ENCODE measurements at regions not wholly inside any gene's neighbourhood (a gene's known extent, or its start where the extent isn't known, plus 50 kb on each side); places are given as distances from the start of the nearest gene placed in this dataset.

- Mint-ChIP-seq H3K9me3 (peaks cover 8% of the 10 kb centered on the region), H3K4me3 (no peak overlapping the region), H3K27me3 (ENCODE audit: low read depth) (no peaks in the 10 kb centered on the region), H3K4me1 (ENCODE audit: low read depth) (no peaks in the 10 kb centered on the region), H3K36me3 (ENCODE audit: insufficient read depth) (no peaks in the 10 kb centered on the region)
- ATAC-seq (no peak), DNase-seq (no peak)
These were observed 292.0 kb upstream of the ZNF608 start for GRCh38 chr5:125038477-125038876.

GRCh38 chr5:125041798-125042197 is 295.4 kb upstream of the ZNF608 start:
- no peaks in the 10 kb centered on the region for H3K36me3 Mint-ChIP-seq (ENCODE audit: insufficient read depth)
- H3K4me3 Mint-ChIP-seq = no peak overlapping the region
- no peaks in the 10 kb centered on the region for H3K4me1 Mint-ChIP-seq (ENCODE audit: low read depth)
- no peak for ATAC-seq
- DNase-seq = no peak
- H3K27me3 Mint-ChIP-seq (ENCODE audit: low read depth) = no peaks in the 10 kb centered on the region
- peaks cover 8% of the 10 kb centered on the region for H3K9me3 Mint-ChIP-seq

- no peaks in the 10 kb centered on the region for H3K4me1 Mint-ChIP-seq (ENCODE audit: low read depth)
- no peak overlapping the region for H3K4me3 Mint-ChIP-seq
- ATAC-seq = no peak
- H3K36me3 Mint-ChIP-seq (ENCODE audit: insufficient read depth) = no peaks in the 10 kb centered on the region
- H3K9me3 Mint-ChIP-seq = peaks cover 8% of the 10 kb centered on the region
- no peak for DNase-seq
- no peaks in the 10 kb centered on the region for H3K27me3 Mint-ChIP-seq (ENCODE audit: low read depth)
These were observed 295.9 kb upstream of the ZNF608 start for GRCh38 chr5:125042261-125042890.

- Mint-ChIP-seq H3K27me3 (ENCODE audit: low read depth) (no peaks in the 10 kb centered on the region), H3K4me3 (no peak overlapping the region), H3K9me3 (peaks cover 5% of the 10 kb centered on the region), H3K36me3 (ENCODE audit: insufficient read depth) (no peaks in the 10 kb centered on the region), H3K4me1 (ENCODE audit: low read depth) (no peaks in the 10 kb centered on the region)
- DNase-seq (no peak), ATAC-seq (no peak)
These were observed 297.4 kb upstream of the ZNF608 start for GRCh38 chr5:125043781-125044391.

- Mint-ChIP-seq H3K4me1 (ENCODE audit: low read depth) (no peaks in the 10 kb centered on the region), H3K36me3 (ENCODE audit: insufficient read depth) (no peaks in the 10 kb centered on the region), H3K9me3 (no peaks in the 10 kb centered on the region), H3K4me3 (no peak overlapping the region), H3K27me3 (ENCODE audit: low read depth) (no peaks in the 10 kb centered on the region)
- DNase-seq = no peak
- ATAC-seq = no peak
These were observed 298.2 kb upstream of the ZNF608 start for GRCh38 chr5:125044491-125045282.

GRCh38 chr5:125045646-125046045 is 299.2 kb upstream of the ZNF608 start:
- Mint-ChIP-seq H3K9me3 (no peaks in the 10 kb centered on the region), H3K4me3 (no peak overlapping the region)

GRCh38 chr5:125046838-125047237 is 300.4 kb upstream of the ZNF608 start:
- no peaks in the 10 kb centered on the region for H3K9me3 Mint-ChIP-seq
- H3K4me3 Mint-ChIP-seq = no peak overlapping the region
- no peaks in the 10 kb centered on the region for H3K4me1 Mint-ChIP-seq (ENCODE audit: low read depth)
- no peaks in the 10 kb centered on the region for H3K27me3 Mint-ChIP-seq (ENCODE audit: low read depth)
- DNase-seq (no peak), ATAC-seq (no peak)
- no peaks in the 10 kb centered on the region for H3K36me3 Mint-ChIP-seq (ENCODE audit: insufficient read depth)

More at GRCh38 chr5:125045646-125046045, 299.2 kb upstream of the ZNF608 start:
- H3K4me1 Mint-ChIP-seq (ENCODE audit: low read depth) = no peaks in the 10 kb centered on the region
- no peak for ATAC-seq
- H3K27me3 Mint-ChIP-seq (ENCODE audit: low read depth) = no peaks in the 10 kb centered on the region
- no peak for DNase-seq
- H3K36me3 Mint-ChIP-seq (ENCODE audit: insufficient read depth) = no peaks in the 10 kb centered on the region

- H3K27me3 Mint-ChIP-seq (ENCODE audit: low read depth) = no peaks in the 10 kb centered on the region
- no peak overlapping the region for H3K4me3 Mint-ChIP-seq
- no peak for DNase-seq
- no peaks in the 10 kb centered on the region for H3K9me3 Mint-ChIP-seq
- ATAC-seq = no peak
- no peaks in the 10 kb centered on the region for H3K36me3 Mint-ChIP-seq (ENCODE audit: insufficient read depth)
- no peaks in the 10 kb centered on the region for H3K4me1 Mint-ChIP-seq (ENCODE audit: low read depth)
These were observed 301.4 kb upstream of the ZNF608 start for GRCh38 chr5:125047871-125048270.

- ATAC-seq = no peak
- Mint-ChIP-seq H3K9me3 (peaks cover 8% of the 10 kb centered on the region), H3K27me3 (ENCODE audit: low read depth) (no peaks in the 10 kb centered on the region), H3K4me3 (no peak overlapping the region), H3K36me3 (ENCODE audit: insufficient read depth) (no peaks in the 10 kb centered on the region), H3K4me1 (ENCODE audit: low read depth) (no peaks in the 10 kb centered on the region)
- no peak for DNase-seq
These were observed 303.6 kb upstream of the ZNF608 start for GRCh38 chr5:125049721-125050702.

GRCh38 chr5:125050926-125051325 is 304.5 kb upstream of the ZNF608 start:
- Mint-ChIP-seq H3K27me3 (ENCODE audit: low read depth) (no peaks in the 10 kb centered on the region), H3K4me3 (no peak overlapping the region), H3K36me3 (ENCODE audit: insufficient read depth) (no peaks in the 10 kb centered on the region), H3K9me3 (peaks cover 8% of the 10 kb centered on the region), H3K4me1 (ENCODE audit: low read depth) (no peaks in the 10 kb centered on the region)
- DNase-seq (no peak), ATAC-seq (no peak)

GRCh38 chr5:125052584-125052983 is 306.1 kb upstream of the ZNF608 start:
- Mint-ChIP-seq H3K27me3 (ENCODE audit: low read depth) (no peaks in the 10 kb centered on the region), H3K4me3 (no peak overlapping the region), H3K9me3 (peaks cover 8% of the 10 kb centered on the region), H3K4me1 (ENCODE audit: low read depth) (no peaks in the 10 kb centered on the region), H3K36me3 (ENCODE audit: insufficient read depth) (no peaks in the 10 kb centered on the region)
- DNase-seq = no peak
- ATAC-seq = no peak

GRCh38 chr5:125053179-125053578 is 306.7 kb upstream of the ZNF608 start:
- H3K4me3 Mint-ChIP-seq = no peak overlapping the region
- H3K4me1 Mint-ChIP-seq (ENCODE audit: low read depth) = no peaks in the 10 kb centered on the region
- no peak for DNase-seq
- H3K36me3 Mint-ChIP-seq (ENCODE audit: insufficient read depth) = no peaks in the 10 kb centered on the region
- H3K9me3 Mint-ChIP-seq = peaks cover 8% of the 10 kb centered on the region
- ATAC-seq = no peak
- no peaks in the 10 kb centered on the region for H3K27me3 Mint-ChIP-seq (ENCODE audit: low read depth)

GRCh38 chr5:125054146-125054545 is 307.7 kb upstream of the ZNF608 start:
- DNase-seq (no peak), ATAC-seq (no peak)
- no peak overlapping the region for H3K4me3 Mint-ChIP-seq
- H3K9me3 Mint-ChIP-seq = peaks cover 8% of the 10 kb centered on the region
- no peaks in the 10 kb centered on the region for H3K27me3 Mint-ChIP-seq (ENCODE audit: low read depth)
- no peaks in the 10 kb centered on the region for H3K4me1 Mint-ChIP-seq (ENCODE audit: low read depth)
- no peaks in the 10 kb centered on the region for H3K36me3 Mint-ChIP-seq (ENCODE audit: insufficient read depth)
